GM20000 (cell line): ENCODE measurements at regions not wholly inside any gene's neighbourhood (a gene's known extent, or its start where the extent isn't known, plus 50 kb on each side); places are given as distances from the start of the nearest gene placed in this dataset.

Experiments used
- DNase-seq: peaks from one replicate; pipeline ENCODE4 v3.0.0; 2012; ENCODE audit warnings: low spot score
- TF ChIP-seq, protein P1 (sequence below): IDR thresholded peaks from 2 replicates; pipeline ENCODE4 v1.5.1; 2012; ENCODE audit warnings: mild to moderate bottlenecking, control low read depth; ENCODE audit errors: extremely low read depth, missing control alignments

DNA sequence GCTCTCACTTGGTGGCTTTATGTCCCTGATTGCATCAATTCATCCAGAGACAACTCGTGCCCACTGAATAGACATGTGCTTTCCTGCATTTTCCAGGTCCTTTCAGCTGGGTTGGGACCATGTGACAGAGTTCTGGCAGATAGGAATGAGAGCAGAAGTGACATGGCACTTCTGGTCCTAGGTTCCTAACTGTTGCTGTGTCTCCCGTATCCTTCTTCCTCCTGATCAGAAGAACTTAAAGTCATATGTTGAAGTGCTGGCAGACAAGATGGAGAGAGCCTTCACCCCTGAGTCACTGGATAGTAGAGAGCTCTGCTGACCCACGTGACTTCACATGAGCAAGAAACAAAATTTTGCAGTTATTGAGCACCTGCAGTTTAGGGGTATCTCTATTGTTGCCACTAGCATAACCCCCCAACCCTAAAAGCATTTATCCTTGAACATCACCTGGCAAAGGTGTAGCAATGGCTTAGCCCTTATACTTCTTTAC lies 80.0 kb downstream of the NREP start:
- TF ChIP-seq, protein P1, sequence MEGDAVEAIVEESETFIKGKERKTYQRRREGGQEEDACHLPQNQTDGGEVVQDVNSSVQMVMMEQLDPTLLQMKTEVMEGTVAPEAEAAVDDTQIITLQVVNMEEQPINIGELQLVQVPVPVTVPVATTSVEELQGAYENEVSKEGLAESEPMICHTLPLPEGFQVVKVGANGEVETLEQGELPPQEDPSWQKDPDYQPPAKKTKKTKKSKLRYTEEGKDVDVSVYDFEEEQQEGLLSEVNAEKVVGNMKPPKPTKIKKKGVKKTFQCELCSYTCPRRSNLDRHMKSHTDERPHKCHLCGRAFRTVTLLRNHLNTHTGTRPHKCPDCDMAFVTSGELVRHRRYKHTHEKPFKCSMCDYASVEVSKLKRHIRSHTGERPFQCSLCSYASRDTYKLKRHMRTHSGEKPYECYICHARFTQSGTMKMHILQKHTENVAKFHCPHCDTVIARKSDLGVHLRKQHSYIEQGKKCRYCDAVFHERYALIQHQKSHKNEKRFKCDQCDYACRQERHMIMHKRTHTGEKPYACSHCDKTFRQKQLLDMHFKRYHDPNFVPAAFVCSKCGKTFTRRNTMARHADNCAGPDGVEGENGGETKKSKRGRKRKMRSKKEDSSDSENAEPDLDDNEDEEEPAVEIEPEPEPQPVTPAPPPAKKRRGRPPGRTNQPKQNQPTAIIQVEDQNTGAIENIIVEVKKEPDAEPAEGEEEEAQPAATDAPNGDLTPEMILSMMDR = no peak
- no peak for DNase-seq

DNA sequence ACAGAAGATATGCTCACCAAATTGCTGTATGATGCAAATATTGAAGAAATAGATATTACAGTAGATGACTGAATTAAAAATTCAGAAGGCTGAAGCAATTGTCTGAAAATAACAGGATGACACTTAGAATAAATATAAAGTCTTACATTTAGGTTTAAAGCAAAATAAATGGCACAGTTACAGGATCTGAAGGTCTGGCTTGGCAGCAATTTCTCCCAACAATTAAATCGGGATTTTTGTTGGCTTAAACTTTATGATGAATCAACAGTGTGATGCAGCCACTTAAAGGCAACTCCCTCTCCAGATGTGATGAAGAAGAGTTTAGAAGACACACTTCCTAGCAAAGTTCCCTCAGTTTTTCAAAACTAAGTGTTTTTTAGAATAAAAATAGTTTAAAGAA lies 80.5 kb downstream of the NREP start:
- TF ChIP-seq, protein P1 = no peak
- DNase-seq = no peak

DNA sequence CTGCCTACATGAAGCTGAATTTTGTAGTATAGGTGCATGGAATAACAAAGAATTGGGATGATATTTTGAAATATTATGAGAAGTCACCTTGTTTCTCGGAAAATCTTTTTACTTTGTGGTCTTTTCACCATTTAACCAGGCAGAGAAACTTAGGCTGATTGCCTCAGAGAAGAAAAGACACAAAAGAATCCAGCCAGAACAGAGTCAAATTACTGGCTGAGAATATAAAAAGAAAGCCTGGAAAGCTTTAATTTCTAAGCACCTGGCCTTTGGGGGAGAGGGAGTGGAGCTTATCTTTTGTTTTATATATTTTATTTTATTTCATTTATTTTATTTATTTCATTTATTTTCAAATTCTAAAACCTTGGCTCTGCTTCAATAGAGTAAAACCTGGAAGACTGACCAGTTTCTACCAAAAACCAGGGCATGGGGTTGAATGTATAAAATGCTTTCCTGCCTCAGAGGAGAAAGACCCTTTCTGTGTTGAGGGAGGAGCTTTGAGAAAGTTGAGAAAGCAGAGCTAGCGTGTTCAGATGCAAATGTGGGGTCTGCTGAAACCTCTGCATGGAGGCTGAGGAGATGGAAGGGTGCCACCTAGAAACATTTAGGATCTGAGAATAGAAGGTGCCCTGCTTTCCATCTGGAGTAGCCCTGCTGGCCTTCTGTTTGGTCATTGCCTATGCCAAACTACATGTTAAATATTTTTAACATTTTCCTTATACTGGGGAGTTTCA lies 81.6 kb downstream of the NREP start:
- no peak for DNase-seq
- TF ChIP-seq, protein P1 = no peak

DNA sequence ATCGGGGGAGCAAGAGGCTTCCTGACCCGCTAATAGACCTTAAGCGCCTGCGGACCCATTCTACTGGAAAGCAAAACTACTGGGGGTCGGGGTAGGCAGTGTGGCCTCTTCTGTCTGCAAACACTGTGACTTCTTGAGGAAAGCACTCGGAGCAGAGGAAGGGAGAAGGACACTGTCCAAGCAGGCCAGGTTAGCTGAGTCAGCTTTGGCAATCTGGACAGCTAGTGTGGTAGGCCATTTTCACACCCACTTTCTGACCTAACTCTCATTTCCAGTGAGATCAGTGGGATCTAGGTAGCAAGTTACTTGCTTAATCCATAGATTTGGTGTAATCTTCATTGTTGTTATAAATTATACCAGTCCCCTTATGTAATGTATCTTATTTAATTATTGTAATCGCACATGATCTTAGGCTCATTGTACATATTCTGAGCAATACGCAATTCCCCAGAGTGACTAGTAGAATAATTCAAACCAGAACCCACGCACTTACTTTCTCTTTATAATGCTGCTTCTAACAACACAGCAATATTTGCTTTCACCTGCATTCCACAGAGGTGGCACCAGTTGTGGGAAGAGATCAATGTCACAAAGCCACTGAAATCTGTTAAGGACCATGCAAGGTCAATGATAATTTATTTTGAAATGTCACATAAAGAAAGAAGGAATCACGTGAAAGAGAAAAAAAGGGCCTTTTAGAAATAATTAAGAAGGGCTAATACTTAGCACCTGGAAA lies 82.9 kb downstream of the NREP start:
- no peak for DNase-seq
- TF ChIP-seq, protein P1 = no peak

DNA sequence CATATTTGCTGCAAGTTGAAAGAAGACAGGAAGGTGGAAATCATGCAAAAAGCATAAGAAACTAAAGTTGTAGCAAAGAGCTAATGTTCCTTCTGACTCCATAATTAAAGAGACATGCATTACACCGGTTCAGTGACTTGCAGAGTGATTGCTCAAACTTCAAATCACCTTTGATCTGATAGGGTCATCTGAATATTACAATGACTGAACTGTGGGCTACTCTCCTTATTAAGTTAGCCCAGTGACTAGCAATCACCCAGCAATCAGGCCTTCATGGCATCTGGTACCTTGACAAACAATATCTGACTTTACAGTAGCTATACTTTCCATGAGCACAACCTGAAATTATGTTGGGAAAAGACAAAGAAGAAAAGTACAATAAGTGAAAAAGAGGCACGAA lies 84.9 kb downstream of the NREP start:
- TF ChIP-seq, protein P1 = no peak
- DNase-seq = no peak

DNA sequence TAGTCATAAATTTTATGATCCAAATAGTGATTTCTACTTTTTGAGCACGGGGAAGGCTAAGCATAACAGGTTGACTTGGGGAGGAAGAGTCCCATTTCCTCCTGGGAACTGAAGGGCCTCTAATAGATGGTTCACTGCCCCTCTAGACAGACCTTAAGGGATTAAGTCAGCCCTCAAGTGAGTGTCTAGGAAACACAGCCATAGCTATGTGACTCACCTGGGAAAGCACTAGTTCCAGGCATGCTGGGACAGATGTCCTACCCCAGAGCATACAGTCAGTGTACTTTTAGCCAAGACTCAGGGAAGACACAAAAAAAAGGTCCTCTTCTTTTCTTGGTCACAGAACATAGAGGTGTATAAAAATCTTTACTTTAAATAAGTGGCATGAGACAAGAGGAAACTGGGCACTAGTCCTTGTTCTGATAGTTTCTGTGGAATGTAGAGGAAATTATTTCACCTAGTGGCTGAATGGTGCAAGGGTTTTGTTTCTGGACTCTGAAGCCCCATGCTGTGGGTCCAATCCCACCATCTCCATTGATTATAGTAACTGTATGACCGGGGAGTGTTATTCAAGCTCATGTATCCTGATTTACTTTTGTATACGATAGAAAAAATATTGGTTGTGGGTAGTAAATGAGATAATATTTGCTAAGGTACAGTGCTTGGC lies 86.0 kb downstream of the NREP start:
- DNase-seq = no peak
- TF ChIP-seq, protein P1 = no peak
